ENCODE measurements at regions not wholly inside any gene's neighbourhood (a gene's known extent, or its start where the extent isn't known, plus 50 kb on each side); places are given as distances from the start of the nearest gene placed in this dataset.

DNA sequence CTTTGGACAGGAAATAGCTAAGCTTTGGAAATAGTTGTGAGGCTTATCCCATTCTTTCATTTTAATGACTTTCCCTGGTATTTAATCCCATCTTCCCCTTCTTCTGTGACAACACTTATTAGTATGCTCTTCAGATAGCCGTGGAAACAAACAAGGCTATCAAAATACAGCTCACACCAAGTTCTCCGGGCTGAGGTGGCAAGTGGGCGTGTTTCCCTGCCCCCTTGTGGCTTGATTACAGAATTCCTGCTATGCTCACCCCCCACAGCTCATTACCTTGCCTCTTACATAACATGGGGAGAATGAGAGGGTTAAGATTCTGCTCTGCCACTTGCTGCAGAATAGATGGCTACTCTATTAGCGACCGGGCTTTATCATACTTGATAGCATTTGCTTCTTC lies 437.1 kb upstream of the TLE4 start:
- peak; percentile 47 to 70 for DNase-seq (ENCODE audit: low read depth in 2 of 2)

DNA sequence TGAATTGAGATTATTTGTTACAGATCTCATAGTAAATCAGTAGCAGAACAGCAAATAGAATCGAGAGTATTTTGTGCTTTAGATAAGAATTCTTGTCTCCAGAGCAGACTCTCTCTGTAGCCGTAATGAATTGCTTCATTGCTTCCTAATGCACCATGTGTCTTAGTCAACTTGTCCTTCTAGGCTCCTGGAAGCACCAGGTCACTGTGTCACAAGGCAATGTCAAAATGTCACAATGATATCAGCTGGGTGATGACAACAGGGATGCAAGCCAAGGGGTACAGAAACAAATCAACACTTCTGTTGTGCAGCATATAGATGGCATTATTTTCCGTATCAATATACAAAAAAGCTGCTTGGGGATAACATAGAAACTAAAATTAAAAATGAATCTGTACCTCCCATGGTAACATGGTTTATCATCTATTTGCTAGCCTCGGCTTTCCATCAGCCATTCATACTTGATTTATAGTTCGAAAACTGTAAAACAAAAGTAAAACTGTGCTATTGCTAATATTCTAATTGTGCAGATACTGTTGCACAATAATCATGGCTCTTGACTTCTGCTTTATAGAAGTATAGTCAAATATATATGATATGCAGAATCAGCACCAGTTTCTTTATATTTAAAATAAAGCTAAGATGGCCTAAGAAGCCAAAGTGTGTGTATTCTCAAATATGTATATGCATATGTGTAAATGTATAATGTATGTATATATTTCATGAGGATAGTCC lies 435.9 kb upstream of the TLE4 start:
- no peak for DNase-seq (ENCODE audit: low read depth in 2 of 2)

DNA sequence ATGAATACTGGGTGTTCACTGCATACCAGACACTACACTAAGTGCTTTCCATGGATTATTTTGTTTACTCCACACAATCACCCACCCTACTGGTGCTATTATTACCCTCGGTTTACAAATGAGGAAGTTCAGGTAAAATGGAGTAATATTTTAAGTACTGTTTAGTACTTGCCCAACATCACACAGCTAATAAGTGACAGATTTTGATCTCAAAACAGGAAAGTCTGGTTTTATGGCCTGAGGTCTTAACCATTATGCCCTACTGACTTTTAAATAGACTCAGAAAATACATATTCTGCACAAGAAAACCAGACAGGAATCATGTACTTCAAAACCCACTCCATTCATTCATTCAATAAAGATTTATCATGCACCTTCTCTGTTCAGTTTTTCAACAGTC lies 431.0 kb upstream of the TLE4 start:
- no peak for DNase-seq (ENCODE audit: low read depth in 2 of 2)

GRCh38 chr9:79143211-79143610 lies 428.6 kb upstream of the TLE4 start:
- no peak for DNase-seq (ENCODE audit: low read depth in 2 of 2)

DNA sequence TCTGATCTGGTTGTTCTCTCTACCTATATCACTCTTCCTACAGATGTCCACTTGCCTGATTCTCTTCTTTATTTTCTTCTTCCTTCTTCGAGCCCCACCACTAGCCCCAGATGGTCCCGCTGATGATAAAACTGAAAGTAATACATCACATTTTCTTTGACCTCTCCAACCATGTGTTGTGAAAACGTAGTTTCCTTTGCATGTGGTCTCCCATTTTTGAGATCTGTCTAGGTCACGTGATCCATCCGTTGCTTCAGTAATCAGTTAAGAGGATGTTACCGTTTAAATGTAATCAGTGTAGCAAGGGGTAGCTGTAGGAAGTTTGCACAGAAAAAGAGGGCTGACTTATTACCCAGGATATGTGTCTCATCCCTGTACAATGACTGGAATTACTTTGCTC lies 426.3 kb upstream of the TLE4 start:
- DNase-seq (ENCODE audit: low read depth in 2 of 2), result no peak

DNA sequence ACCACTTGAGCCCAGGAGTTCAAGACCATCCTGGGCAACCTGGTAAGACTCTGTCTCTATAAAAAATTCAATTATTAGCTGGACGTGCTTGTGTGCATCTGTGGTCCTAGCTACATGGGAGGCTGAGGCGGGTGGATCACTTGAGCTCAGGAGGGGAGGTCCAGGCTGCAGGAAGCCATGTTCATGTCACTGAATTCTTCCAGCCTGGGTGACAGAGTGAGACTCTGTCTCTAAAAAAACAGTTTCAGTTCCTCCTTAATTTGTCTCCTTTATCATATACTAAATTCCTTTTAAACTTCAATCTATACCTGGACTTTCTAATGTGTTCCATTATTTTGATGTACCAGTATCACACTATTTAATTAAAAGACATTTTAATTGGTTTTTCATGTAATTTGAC lies 422.2 kb upstream of the TLE4 start:
- no peak for DNase-seq (ENCODE audit: low read depth in 2 of 2)

- DNase-seq (ENCODE audit: low read depth in 2 of 2), result no peak
These were observed 420.0 kb upstream of the TLE4 start for GRCh38 chr9:79151791-79152190.

GRCh38 chr9:79152306-79152705 lies 419.5 kb upstream of the TLE4 start:
- DNase-seq (ENCODE audit: low read depth in 2 of 2), result no peak

GRCh38 chr9:79154806-79155205 lies 417.0 kb upstream of the TLE4 start:
- peak in 1 of 2 donors; percentile 4 for DNase-seq (ENCODE audit: low read depth in 2 of 2)

- DNase-seq (ENCODE audit: low read depth in 2 of 2), result no peak
These were observed 416.5 kb upstream of the TLE4 start for GRCh38 chr9:79155308-79155707.

DNA sequence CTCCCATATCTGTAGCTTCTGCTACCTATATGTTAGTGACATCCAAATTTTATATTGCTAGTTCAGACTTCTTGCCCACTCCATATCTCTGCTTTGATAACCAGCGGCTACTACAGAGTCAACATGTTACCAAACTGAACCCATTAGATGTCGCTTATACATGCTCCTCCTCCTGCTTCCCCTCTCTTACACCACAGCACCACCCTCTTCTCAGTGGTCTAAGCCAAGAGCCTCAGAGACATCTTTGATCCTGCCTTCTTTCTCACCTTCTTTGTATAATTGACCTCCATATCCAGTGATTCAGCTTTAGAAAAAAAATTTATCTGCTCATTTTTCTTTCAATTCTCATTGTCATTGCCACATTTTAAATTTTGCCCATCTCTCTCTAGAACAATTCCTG lies 408.2 kb upstream of the TLE4 start:
- DNase-seq (ENCODE audit: low read depth in 2 of 2), result no peak

DNA sequence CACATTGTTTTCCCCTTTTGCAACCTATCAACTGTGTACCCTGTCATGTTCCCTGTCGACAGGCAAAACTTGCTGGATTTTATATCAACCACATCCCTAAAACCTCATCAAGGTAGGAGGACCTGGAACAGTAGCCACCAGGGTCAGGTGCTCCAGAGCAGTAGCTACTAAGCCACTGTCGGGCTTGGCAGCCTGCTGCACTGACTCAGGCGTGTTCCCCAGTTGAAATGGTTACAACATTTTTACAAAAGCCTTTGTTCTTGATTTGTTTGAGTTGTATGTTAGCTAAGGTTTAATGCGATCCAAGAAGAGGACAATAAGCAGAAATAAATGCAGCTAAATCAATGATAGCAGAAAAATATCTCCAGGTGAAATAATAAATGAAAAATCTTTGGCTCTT lies 407.4 kb upstream of the TLE4 start:
- no peak for DNase-seq (ENCODE audit: low read depth in 2 of 2)

GRCh38 chr9:79165020-79165780 lies 406.6 kb upstream of the TLE4 start:
- no peak for DNase-seq (ENCODE audit: low read depth in 2 of 2)

DNA sequence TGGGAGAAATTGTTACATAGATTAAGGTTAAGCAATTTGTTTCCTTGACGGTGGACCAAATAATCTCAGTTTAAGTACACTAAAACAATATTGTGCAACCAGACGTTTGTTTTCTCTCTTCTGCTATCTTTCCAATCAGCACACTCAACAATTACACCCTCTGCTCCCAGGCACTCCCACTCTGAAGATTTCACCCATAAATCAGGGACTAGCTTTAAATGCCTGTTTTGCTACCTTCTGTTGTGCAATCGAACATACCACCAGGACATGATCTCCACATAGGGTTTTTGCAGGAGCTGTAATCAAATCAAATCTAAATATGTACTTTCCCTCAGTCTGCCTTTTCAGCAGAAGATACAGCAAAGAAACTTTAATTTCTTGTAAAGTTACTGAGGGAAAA lies 405.8 kb upstream of the TLE4 start:
- DNase-seq (ENCODE audit: low read depth in 2 of 2), result no peak

GRCh38 chr9:79170643-79171042 lies 401.1 kb upstream of the TLE4 start:
- DNase-seq (ENCODE audit: low read depth in 2 of 2), result no peak

GRCh38 chr9:79173932-79174331 lies 397.8 kb upstream of the TLE4 start:
- no peak for DNase-seq (ENCODE audit: low read depth in 2 of 2)

GRCh38 chr9:79176014-79176697 lies 395.6 kb upstream of the TLE4 start:
- DNase-seq (ENCODE audit: low read depth in 2 of 2), result no peak

- no peak for DNase-seq (ENCODE audit: low read depth in 2 of 2)
These were observed 386.9 kb upstream of the TLE4 start for GRCh38 chr9:79184831-79185230.

DNA sequence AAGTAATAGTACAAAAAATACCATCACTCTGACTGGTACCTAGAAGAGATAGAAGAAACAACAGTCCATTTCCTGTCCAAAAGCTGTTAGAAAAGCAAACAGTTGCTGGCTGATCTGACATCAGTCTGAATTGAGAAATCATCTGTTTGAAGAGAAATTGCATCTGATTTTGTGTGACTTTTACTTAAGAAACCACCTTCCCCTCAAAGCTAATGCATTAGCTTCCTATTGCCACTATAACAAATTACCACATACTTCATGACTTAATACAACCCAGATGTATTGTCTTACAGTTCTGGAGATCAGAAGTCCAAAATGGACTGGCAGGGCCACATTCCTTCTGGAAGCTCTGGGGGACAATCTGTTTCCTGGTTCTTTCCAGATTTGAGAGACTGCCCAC lies 385.9 kb upstream of the TLE4 start:
- DNase-seq (ENCODE audit: low read depth in 2 of 2), result no peak

DNA sequence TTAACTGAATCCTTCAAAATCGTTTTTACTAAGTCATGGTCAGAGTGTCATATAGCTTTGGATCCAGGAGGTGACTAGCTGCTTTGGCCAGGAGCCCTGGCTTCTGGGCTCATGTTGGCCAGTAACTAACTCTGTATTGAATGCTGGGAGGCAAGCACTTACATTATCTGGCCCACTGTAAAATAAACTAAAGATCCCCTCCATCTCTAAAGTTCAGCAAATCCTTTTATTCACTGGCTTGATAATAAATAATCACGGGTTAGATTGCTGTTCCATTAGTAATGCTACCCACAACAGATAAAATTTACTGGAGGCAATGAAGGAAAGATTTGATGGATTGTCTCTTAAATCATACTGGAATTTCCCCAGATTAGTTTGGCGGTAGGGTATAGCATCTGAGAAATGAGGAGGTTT lies 382.2 kb upstream of the TLE4 start:
- no peak for DNase-seq (ENCODE audit: low read depth in 2 of 2)

DNA sequence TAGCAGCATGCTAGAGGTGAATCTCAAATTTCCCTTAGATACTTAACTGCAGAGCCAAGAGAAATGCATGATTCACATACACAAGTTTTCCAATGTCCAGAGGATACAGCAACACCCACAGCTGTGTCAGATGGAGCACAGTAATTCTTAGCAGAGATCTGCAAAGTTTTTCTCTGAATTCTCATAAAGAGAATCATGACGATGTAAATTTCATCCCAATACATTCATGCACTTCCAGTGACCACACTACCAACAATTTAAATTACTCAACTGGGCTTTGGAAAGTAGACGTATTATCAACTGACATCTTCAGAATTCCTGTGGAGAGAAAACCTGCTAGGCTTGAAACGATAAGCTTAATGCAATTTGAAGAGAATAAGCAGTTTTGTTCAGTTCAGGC lies 378.8 kb upstream of the TLE4 start:
- no peak for DNase-seq (ENCODE audit: low read depth in 2 of 2)

DNA sequence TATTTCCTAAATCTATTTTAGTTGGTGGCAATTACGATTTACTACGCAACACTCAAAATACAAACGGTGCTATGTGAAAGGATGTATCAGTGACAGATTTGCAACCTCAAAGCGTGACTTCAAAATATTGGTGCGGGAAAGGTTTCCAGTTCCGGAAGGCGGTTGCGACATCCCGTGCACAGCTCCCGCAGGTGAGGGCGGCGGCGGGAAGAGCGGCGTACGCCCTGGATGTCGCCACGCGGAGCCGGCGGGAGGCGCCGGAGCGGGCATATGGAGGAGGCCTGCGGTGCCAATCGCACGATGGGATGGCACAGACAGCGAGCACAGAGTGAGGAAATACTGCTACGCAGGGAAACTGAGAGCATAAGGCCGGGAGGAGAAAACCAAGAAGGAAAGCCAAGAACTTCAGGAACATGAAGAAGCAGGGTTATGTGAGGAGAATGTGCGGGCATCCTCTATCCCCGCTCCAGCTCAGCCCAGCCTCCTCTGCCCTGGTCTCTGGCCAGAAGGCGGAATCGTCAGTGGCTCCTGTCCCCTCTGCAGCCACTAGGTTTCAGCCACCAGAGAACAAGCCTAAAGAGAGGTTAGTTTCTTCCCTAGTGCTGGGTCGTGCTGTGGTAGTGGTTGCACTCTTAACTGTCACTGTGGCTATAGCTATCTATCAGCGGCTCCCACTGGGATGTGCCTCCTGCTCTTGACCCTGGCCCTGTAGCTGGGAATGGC lies 378.1 kb upstream of the TLE4 start:
- DNase-seq (ENCODE audit: low read depth in 2 of 2), result no peak
